GM21381 (cell line): ENCODE measurements at regions not wholly inside any gene's neighbourhood (a gene's known extent, or its start where the extent isn't known, plus 50 kb on each side); places are given as distances from the start of the nearest gene placed in this dataset.
A peak's percentile ranks its signal among the peaks of the same experiment; 100 is the strongest.

ENCODE experiments used
- ATAC-seq: cut with Tn5 transposase; IDR thresholded peaks from one replicate; pipeline ENCODE4 v1.9.1; 2021; ENCODE audit warnings: mild to moderate bottlenecking, moderate library complexity; ENCODE audit not compliant: unreplicated experiment

DNA sequence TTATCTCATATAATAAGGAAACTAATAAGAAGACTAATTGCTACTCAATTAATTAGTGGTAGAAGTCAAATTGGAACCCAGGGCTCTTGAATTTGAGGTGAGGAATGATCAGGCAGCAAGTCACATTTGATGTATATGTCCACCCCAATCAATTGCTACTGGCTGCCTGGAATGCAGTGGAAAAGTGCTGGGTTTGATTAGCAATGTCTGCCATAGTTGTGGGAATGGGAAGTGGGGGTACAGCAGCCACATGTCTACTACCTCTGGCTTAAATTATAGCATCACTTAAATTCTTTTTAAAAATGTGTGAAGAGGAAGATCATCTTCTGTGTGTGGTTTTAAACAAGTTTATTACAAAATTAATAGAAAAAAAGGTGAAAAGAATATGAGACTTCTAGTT lies 50.8 kb upstream of the NAV2 start:
- ATAC-seq, result no peak

DNA sequence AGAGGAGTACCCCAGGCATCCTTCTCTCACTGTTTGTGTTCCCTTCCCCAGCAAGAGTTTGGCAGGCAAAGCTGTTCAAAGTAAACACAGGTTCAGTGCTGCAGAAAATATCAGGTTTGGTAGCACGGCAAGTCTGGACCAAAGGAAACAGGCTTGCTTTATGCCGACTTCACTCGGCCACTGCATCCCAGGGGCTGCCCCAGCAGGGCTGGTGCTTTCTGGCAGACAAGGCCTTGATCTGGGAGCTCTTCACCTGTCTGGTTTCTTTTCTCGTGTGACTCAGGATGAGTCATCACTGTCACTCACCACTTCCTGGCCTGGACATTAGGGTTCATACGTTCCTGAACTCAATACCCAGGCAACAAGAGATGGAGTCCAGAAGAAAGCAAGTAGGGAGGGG lies 52.6 kb upstream of the NAV2 start:
- ATAC-seq, result peak; percentile 100

DNA sequence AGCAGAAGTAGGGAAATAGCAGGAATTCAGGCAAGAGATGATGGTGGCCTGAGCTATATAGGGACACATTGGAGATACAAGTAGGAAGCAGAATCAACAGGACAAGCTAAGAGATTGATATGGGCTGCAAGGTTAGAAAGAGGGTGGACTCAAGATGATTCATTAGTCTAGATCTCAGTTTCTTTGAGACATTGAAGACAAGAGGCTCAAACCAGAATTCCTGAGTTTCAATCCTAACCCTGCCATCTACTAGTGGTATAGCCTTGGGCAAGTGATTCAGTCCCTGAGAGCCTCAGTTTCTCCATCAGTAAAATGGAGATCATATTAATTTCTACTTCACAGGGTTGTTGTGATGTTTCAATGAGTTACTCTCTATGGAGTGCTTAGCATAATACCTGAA lies 53.1 kb upstream of the NAV2 start:
- no peak for ATAC-seq

DNA sequence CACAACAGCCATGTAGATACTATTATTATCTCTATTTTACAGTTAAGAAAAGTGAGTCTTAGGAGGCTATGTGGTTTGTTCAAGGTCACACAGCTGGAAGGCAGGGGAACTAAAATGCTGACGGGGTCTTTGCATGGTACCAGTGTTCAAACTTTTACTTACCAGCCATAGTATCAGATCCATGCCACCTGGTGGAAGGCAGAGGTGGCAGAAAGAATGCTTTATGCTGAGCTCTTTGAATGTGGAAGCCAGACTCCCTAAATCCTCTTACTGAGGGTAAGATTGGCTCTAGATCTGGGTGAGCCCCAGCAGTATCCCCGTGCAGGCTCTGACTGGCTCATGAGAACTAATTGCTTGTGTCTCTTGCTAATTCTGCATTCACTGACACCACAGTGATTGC lies 54.3 kb upstream of the NAV2 start:
- ATAC-seq, result no peak

DNA sequence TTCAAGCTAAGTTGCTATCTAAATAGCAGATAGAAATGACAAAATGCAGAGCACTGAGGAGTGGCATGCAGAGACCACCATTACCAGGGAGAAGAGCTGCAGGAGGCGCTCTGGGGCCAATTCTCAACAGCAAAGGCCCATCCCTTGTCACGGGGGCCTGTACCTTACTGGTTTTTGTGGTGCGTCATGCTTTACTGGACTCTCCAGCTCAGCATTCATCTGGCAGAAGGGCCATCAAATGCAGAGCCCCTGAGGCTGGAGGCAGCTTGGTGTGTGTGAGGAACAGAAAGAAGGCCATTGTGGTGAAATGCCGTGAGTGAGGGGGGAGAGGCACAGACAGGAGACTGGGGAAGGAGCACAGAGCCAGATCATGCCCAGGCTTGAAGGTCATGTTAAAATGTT lies 56.5 kb upstream of the NAV2 start:
- ATAC-seq, result no peak

DNA sequence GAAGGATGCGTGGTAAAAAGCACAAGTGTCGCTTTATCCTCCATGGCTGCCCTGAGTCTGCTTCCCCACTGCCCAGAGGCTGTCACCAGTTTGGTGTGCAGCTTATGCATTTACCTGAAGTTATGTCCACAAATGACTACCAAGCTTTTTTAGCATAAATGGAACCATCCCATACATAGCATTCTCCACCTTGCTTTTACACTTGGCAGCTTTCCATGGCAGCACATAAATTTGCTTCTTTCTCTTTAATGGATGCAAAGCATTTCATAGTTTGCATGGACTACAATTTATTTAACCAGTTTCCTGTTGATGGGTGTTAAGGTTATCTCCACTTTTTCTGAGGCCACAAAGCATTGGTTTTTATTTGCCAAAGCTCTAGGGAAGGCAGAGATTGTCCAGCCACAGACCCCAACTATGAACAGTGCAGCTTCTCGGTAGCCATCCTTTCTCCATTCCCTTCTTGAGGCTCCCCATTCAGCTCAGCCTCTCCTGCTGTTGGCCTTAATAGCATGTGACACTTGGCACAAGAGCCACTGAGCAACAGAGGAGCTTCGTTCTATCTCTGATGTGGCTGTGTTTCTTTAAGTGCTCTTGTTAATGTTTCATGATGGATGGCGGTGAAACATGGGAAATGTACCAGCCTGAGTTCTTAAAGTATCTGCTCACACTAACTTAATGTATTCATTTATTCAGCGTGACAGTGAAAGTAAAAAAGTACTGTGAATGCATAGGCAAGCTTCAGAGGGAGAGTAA lies 59.8 kb upstream of the NAV2 start:
- no peak for ATAC-seq

DNA sequence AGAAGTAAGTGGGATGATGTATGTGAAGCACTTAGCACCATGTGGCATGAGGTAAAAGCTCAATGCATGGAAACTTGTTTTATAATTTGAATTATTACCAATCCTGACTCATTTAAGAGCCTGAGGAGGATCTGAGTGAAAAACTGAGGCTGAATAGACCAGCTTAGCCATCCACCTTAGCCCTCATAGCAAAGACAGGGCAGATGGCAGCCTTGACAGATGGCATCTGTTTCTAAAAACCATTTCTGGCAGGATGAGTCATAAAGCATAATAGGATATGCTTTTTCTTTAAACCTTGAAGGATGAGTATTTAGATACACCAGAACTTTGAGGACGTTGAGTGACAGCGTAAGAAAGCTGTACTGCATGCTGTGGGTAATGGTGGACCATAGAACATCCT lies 61.0 kb upstream of the NAV2 start:
- no peak for ATAC-seq

DNA sequence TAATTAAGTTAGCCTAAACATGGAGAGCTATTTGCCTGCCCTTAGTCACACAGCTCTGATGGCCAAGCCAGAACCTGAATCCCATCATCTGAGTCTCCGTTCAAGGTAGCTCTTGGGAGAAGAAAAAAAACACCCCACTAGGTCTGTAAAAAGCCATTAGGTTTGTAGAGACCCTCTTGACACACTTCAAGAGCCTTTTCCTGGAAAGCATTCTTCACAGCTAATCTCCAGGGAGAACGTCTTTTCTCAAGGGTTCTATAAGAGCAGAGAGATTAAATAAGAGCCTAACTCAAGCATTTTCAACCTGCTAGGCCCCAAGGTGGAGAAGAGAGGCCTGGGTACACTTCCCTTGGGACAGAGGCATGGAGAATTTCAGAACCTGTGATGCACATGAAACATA lies 61.6 kb upstream of the NAV2 start:
- ATAC-seq, result no peak

DNA sequence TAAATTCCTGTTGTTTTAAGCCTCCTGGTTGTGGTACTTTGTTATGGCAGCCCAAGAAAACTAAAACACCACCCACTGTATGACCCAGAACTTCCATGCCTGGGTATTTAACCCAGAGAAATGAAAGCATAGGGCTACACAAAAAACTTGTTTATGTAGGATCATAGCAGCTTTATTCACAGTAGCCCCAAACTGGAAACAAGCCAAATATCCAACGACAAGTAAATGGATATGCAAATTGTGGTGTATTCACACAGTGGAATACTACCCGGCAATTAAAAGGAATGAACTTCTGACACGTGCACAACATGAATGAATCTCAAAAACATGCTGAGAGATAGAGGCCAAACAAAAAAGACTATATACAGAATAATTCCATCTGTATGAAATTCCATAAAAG lies 62.2 kb upstream of the NAV2 start:
- no peak for ATAC-seq

DNA sequence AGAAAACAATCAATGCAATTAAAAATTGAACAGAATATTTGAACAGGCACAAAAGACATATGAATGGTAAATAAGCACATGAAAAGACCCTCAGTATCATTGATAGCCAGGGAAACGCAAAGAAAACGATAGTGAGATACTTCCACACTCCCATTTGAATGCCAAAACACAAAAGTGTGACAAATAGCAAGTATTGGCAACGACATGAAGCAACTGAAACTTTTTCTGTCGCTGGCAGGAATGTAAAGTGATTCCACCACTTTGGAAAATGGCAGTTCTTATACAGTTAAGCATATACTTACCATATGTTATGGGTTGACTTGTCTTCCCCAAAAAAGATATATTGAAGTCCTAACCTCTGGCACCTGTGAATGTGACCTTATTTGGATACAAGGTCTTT lies 62.9 kb upstream of the NAV2 start:
- no peak for ATAC-seq

DNA sequence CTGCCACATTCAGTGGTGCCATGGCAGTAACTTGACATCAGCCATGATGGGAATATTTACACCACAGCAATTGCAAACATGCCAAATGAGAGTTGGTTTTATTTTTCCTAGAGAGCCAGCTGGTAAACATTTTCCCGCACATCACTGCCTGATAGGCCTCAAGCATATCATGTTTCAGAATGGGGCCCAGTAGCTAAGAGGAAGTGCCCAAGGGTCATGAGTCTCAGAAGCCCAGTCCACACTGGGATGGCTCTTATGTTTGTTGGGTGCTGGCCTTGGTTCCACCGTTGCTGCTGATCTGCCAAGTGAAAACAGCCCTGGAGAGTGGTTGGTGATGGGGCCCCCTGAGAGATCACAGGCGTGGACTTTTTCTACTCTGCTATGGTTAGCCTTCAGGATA lies 64.3 kb upstream of the NAV2 start:
- ATAC-seq, result no peak

DNA sequence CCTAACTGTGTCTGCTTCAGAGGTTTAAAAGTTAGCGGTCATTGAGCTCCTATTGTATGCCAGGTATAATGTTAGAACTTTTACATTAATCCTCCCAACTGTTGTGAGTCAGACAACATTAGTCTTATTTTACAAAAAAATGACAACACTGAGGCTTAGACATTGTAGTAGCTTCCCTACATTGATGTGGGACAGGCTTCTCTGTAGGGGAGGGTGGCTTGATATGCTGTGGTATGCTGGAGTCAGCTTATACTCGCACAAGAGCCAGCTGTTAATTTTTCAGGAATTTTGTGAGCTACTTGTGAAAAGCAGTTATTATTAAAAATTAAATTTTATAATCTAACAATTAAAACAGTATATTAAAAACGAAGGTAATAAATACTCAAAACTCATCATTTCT lies 64.8 kb upstream of the NAV2 start:
- no peak for ATAC-seq

DNA sequence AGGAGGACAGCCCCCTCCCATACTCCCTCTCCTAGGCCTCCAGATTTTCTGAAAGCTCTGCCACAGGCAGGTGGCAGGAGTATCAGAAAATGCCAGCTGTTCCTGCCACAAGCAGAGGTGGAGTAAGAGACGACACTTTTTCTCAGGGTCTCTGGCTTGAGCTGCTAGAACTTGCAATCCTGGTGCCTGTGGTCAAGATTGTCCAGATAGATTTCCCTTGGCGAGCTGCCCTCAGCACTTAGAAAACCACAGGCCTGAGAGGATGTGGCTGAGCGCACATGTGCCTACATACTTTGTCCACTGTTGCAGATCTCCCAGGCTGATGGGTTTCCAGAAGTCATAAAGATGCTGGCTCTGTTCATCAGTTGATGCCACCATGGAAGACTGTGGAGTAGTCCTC lies 65.7 kb upstream of the NAV2 start:
- ATAC-seq, result no peak

DNA sequence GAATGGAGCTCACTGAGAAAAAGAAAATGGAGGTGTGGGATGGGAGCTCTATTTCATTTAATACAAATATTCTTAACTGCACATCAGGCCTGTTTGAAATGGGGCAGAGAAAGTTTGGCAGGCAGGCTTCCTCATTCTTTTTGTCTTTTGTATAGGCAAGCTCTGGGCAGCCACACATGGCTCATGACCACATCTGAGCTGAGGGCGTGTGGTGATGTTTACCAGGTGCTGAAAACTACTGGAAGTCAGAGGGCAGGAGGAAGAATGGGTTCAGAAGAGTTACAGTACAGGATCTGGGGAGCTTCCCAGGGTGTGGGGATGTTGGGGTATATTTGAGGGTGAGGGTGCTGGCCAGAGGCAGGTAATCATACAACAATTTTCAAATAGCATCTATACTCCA lies 66.3 kb upstream of the NAV2 start:
- no peak for ATAC-seq

DNA sequence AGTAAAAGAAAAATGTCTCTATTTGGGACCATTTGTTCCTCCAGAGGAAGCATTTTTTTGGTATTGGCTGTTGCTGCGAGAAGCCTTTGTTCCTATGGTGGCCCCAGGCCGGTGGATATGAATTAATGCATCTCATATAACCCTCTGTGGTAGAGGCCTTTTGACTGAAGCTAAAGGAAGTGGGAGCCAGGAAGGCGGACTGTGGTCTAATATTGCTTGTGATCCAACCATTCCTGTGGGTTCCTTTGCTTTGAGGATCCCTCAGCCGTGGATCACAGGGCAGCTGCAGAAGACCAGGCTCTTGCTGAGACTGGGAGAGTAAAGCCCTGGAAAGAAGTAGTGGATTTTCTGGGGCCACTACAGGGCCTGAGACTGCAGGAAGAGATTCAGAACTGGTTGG lies 68.3 kb upstream of the NAV2 start:
- ATAC-seq, result no peak

DNA sequence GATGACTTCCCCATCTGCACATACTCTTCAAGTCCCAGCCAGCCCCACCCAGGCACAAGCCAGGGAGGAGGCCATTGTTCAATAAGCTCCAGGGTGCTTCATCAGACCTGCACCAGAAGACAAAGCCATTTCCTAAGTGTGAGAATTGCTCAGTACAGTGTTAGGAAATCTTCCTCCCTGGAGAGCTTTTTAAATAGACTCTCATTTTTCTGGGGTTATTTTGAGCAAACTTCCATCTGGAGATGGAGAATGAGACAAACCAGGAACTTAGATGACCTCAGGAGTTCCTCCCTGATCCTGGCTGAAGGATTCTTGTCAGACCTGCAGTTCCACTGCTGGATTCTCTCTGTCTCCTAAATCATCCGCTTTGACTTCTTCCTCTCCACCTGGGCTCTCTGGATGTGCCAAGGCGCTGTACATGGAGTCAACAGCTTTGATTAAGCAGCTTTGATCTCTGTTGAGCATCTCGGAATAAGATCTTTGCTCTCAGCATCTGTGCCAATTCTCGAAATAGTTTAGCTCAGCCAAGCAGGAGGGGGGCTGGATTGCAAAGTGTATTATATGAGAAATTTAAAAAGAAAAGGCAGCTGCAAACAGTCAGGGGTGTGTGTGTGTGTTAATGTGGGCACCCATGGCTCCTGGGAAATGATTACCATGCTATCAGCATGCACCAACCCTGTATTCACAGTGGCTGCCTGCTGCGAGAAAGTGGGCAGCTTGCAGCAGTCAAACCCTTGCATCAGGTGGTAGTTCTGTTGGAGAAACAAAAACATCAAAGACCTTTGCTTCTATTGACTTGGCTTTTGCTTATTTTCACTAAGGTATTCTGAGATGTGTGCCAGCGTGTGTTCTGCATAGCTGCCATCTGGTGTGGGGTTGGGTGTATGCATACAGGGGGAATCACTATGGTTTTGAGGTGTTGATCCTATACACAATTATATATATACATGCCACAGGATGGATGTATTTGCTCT lies 70.2 kb upstream of the NAV2 start:
- ATAC-seq, result no peak

DNA sequence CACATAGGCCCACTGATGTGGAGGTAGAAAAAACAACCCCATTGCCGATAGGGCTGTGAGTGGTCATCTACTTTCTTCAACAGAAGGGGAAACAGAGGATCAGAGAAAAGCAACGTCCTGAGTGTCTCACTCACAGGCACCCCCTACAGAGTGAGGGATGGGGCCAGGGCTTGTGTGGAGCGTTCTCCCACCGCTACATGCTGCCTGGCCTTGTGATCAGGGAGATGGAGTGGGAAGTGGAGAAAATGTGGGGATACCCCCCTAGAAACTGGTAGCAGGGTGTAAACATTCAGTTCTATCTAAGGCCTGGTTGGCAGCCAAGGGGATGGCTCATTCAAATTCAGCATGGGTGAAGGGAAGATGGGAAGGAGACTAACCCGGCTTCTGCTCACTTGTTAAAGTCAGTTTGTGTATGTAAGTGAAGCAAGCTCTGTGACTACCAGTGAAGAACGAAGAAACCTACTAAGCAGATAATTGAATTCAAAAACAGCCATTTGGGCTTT lies 73.0 kb upstream of the NAV2 start:
- no peak for ATAC-seq

DNA sequence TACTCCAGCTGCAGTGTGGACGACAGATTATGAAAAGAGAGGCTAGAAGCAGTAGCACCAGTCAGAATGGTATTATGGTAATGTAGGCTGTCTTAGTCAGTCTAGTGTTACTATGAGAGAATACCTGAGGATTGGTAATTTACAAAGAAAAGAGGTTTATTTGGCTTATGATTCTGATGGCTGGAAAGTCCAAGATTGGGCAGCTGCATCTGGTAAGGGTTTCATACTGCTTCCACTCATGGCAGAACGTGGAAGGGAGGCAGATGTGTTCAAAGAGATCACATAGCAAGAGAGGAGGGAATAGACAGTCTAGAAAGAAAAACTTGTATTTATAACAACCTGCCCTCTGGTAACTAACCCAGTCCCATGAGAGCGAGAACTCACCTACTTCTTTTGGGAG lies 77.3 kb upstream of the NAV2 start:
- ATAC-seq, result no peak

DNA sequence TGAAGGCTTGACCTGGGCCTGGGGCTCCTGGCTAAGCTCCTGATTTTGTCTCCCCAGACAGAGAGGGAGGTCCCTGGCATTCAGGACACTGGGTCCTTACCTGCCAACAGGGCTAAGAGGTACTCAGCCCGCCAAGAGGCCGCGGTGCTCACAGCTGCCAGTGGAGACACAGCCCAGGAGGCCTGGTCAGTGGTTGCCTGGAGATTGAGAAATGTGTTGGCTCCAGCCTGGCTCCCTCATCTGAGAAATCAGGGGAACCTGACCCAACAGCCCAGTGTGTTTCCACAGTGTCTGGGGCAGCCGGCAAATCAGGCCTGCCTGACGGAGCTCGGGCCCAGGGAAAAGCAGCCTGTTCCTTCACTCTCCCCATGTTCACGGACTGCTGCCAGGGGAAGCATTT lies 79.4 kb upstream of the NAV2 start:
- ATAC-seq, result no peak

DNA sequence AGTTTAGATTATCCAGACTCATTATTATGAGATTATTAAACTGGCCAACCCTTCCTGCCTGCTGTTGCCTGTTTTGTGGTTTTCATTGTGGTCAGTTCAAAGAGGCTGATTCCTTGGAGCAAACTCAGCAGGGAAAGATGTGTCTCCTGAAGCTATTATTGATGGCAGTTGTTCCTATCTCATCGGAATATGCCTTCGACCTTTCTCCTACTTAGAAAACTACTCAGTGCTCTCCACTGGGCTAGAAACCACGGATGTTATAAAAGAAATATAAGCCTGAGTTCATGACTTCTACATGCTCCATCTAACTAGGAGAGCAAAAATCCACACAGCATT lies 80.2 kb upstream of the NAV2 start:
- no peak for ATAC-seq

DNA sequence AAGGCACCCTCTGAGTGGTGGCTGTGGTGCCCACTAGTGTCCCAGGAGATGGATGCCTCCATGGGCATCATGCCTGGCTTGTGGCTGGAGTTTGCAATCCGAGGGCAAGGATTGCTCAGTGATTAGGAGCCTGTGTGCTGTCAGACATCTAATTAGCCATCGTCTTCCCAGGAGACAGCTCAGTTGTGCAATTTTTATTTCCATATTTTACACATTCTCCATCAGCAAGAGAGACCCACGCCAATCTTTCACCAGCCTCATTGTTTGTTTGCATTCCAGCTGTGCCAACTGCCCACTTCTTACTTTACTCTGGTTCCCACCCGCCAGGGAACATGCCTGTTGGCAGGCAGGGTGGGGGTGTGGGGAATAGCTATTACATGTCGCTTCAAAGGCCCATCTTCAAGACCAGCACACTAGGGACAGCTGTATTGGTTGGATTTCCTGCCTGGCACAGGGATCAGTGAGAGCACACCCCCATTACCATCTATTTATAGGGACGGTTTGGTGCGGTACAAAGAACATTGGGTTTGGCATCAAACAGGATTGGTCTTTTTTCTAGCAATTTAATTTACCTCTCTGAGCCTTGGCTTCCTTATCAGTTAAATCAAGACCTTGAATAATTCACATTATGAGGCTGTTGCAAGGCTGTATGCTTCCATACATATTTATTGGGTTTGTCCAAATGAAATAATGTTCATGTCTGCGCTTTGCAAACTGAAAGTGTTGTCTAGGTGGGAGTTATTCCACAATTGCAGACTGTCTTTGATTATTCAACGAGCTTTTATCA lies 80.7 kb upstream of the NAV2 start:
- ATAC-seq, result no peak
